ENCODE measurements at regions not wholly inside any gene's neighbourhood (a gene's known extent, or its start where the extent isn't known, plus 50 kb on each side); places are given as distances from the start of the nearest gene placed in this dataset.

DNA sequence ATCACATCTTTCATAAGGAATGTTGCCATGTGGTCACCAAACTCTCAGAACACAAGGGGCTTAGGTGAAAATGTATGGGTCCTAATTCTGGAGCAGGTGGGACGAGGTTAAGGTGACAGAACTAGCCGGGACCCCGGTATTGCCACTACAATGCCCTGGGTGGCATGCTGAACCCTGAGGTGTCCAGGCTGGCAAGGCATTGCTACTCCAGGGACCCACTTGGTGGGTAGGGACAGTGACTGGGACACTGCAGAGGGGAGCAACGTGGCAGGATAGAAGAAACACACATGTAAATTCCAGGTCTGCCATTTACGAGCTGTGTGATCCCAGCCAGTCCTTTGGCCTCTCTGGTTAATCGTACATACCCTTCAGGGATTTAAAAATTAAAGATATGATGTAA is 206.9 kb upstream of the MVB12B start:
- no peak overlapping the region for H2AFZ ChIP-seq (ENCODE audit: low read depth, low read length)
- DNase-seq, result no peak
- no peaks in the 10 kb centered on the region for H3K79me1 ChIP-seq (replicated peaks; ENCODE audit: low read length, poor library complexity, severe bottlenecking)
- H3K27ac ChIP-seq (ENCODE audit: low read length, poor library complexity, severe bottlenecking), result no peak overlapping the region
- no peak overlapping the region for H3K4me3 ChIP-seq (ENCODE audit: insufficient read depth in 1 of 2, low read depth in 1 of 2, low read length in 2 of 2)
- H2BK120ac ChIP-seq (ENCODE audit: low read depth, low read length), result no peak overlapping the region
- peaks cover 8% of the 10 kb centered on the region for H3K9me3 ChIP-seq (ENCODE audit: control insufficient read depth, low read length)
- no peak overlapping the region for H2BK5ac ChIP-seq (ENCODE audit: low read depth, low read length, poor library complexity, severe bottlenecking)
- H3K36me3 ChIP-seq (ENCODE audit: control insufficient read depth in 1 of 2, insufficient read depth in 2 of 2, low read depth in 1 of 2, low read length in 2 of 2), result no peaks in the 10 kb centered on the region
- no peak overlapping the region for H3K14ac ChIP-seq (ENCODE audit: low read length in 2 of 2)
- WGBS, result 71% methylated on average over 6 of the region's 6 CpGs
- H3K27me3 ChIP-seq (ENCODE audit: control insufficient read depth in 1 of 2, insufficient read depth in 1 of 2, low read length in 2 of 2), result peaks cover 19 to 60% of the 10 kb centered on the region in 2 experiments
- no peak overlapping the region for H2BK12ac ChIP-seq (ENCODE audit: low read length in 2 of 2)
- H2AK5ac ChIP-seq (ENCODE audit: low read length, severe bottlenecking), result no peak overlapping the region
- no peak overlapping the region for H3K18ac ChIP-seq (ENCODE audit: low read depth in 1 of 2, low read length in 2 of 2)
- H3K4ac ChIP-seq (ENCODE audit: low read depth in 1 of 2, low read length in 2 of 2), result no peak overlapping the region
- no peak overlapping the region for H3K23ac ChIP-seq (ENCODE audit: low read length in 2 of 2)
- no peak overlapping the region for H2BK15ac ChIP-seq (ENCODE audit: low read depth, poor library complexity, severe bottlenecking)
- no peak overlapping the region for H4K91ac ChIP-seq (ENCODE audit: low read length)
- H4K8ac ChIP-seq (ENCODE audit: low read length), result no peak overlapping the region
- no peak overlapping the region for H3K4me2 ChIP-seq (ENCODE audit: low read length, poor library complexity, severe bottlenecking)
- H3K9ac ChIP-seq (ENCODE audit: low read length), result no peak overlapping the region
- no peaks in the 10 kb centered on the region for H3K4me1 ChIP-seq (ENCODE audit: control insufficient read depth, insufficient read depth, low read depth, low read length)

DNA sequence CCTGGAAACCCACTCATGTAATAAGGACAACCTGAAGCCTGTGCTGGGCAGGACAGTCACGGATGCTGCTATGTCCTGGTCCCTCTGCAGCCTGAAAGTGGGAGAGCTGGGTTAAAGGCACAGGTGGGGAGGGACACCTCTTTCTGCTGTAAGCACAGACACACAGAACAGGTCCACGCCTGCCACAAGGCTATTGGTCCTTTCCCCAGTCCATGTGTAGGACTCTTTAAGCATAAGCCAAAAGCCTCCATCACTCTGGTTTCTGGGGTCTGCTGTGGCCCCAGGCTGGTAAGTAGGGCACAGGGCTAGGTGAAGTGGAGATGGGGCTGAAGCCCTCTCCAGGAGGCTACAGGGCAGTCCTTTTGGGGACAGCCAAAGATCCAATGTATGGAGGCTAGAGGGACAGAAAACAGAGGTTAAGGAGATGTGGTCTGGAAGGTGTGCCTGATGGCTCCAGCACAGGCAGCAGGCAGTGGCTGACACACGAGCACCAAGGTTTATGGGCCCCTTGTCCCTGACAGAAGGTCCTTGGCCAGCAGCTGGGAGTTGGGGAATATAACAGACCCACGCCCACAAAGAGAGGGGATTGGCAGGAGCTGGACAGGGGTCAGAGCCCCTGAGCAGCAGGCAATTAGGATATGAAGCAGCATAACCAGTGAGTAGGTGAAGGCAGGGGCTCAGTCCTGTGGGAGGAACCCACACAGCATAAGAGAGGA is 203.6 kb upstream of the MVB12B start:
- Histone ChIP-seq H2BK120ac (ENCODE audit: low read depth, low read length) (no peak overlapping the region), H3K79me1 (replicated peaks; ENCODE audit: low read length, poor library complexity, severe bottlenecking) (no peaks in the 10 kb centered on the region), H2AK5ac (ENCODE audit: low read length, severe bottlenecking) (no peak overlapping the region), H3K27me3 (ENCODE audit: control insufficient read depth in 1 of 2, insufficient read depth in 1 of 2, low read length in 2 of 2) (peaks cover 40 to 58% of the 10 kb centered on the region in 2 experiments), H3K4me2 (ENCODE audit: low read length, poor library complexity, severe bottlenecking) (no peak overlapping the region), H3K4ac (ENCODE audit: low read depth in 1 of 2, low read length in 2 of 2) (no peak overlapping the region), H3K23ac (ENCODE audit: low read length in 2 of 2) (no peak overlapping the region), H3K27ac (ENCODE audit: low read length, poor library complexity, severe bottlenecking) (no peak overlapping the region), H4K91ac (ENCODE audit: low read length) (no peak overlapping the region), H2BK5ac (ENCODE audit: low read depth, low read length, poor library complexity, severe bottlenecking) (no peak overlapping the region), H3K4me3 (ENCODE audit: insufficient read depth in 1 of 2, low read depth in 1 of 2, low read length in 2 of 2) (no peak overlapping the region), H3K14ac (ENCODE audit: low read length in 2 of 2) (no peak overlapping the region), H4K8ac (ENCODE audit: low read length) (no peak overlapping the region), H2AFZ (ENCODE audit: low read depth, low read length) (no peak overlapping the region), H3K4me1 (ENCODE audit: control insufficient read depth, insufficient read depth, low read depth, low read length) (no peaks in the 10 kb centered on the region), H2BK12ac (ENCODE audit: low read length in 2 of 2) (no peak overlapping the region), H3K9me3 (ENCODE audit: control insufficient read depth, low read length) (peaks cover 8% of the 10 kb centered on the region), H3K9ac (ENCODE audit: low read length) (no peak overlapping the region), H3K18ac (ENCODE audit: low read depth in 1 of 2, low read length in 2 of 2) (no peak overlapping the region), H3K36me3 (ENCODE audit: control insufficient read depth in 1 of 2, insufficient read depth in 2 of 2, low read depth in 1 of 2, low read length in 2 of 2) (no peaks in the 10 kb centered on the region), H2BK15ac (ENCODE audit: low read depth, poor library complexity, severe bottlenecking) (no peak overlapping the region)
- 76% methylated on average over 3 of the region's 4 CpGs for WGBS
- DNase-seq, result no peak

DNA sequence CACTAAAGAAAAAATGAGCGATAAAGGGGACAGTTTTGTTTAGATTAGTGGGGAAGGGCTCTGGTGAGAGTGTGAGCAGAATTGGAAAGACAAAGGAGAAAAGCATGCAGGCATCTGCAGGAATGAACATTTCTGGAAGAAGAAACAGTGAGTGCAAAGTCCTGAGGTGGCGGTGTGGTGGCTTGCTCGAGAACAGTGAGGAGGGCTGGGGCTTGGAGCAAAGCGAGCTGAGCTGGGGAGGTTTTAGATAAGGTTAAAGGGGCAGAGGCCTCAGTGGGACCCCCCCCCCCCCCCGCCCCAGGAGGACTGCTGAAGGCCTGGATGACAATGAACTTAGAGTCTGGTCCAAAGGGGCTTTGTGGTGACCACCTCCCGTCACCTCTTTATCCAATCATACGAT is 202.7 kb upstream of the MVB12B start:
- H3K18ac ChIP-seq (ENCODE audit: low read depth in 1 of 2, low read length in 2 of 2), result no peak overlapping the region
- WGBS, result 64% methylated on average over 5 of the region's 7 CpGs
- H2BK12ac ChIP-seq (ENCODE audit: low read length in 2 of 2), result no peak overlapping the region

DNA sequence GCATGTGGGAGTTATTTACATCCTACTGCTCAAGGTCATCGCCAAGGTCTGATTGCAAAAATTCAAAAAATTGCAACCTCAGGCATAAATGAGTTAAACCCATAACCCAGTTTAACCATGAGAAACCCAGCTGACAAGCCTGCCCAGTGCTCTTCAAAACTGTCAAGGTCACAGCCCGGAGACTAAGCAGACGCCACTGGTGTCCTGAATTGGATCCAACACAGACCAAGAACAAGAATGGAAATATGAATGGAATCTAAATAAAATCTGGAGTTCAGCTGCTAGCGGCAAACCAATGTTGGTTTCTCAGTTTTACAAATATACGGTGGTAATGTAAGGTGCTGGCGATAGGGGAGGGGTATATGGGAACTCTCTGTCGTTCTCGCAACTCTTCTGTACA is 201.5 kb upstream of the MVB12B start:
- Histone ChIP-seq H3K27me3 (ENCODE audit: control insufficient read depth in 1 of 2, insufficient read depth in 1 of 2, low read length in 2 of 2) (peaks cover 48 to 63% of the 10 kb centered on the region in 2 experiments), H2AFZ (ENCODE audit: low read depth, low read length) (no peak overlapping the region), H3K4me2 (ENCODE audit: low read length, poor library complexity, severe bottlenecking) (no peak overlapping the region), H2AK5ac (ENCODE audit: low read length, severe bottlenecking) (no peak overlapping the region), H3K9me3 (ENCODE audit: control insufficient read depth, low read length) (peaks cover 8% of the 10 kb centered on the region), H4K91ac (ENCODE audit: low read length) (no peak overlapping the region), H2BK15ac (ENCODE audit: low read depth, poor library complexity, severe bottlenecking) (no peak overlapping the region), H3K36me3 (ENCODE audit: control insufficient read depth in 1 of 2, insufficient read depth in 2 of 2, low read depth in 1 of 2, low read length in 2 of 2) (no peaks in the 10 kb centered on the region), H2BK12ac (ENCODE audit: low read length in 2 of 2) (no peak overlapping the region), H3K9ac (ENCODE audit: low read length) (no peak overlapping the region), H3K14ac (ENCODE audit: low read length in 2 of 2) (no peak overlapping the region), H3K4me3 (ENCODE audit: insufficient read depth in 1 of 2, low read depth in 1 of 2, low read length in 2 of 2) (no peak overlapping the region), H3K4me1 (ENCODE audit: control insufficient read depth, insufficient read depth, low read depth, low read length) (no peaks in the 10 kb centered on the region), H2BK120ac (ENCODE audit: low read depth, low read length) (no peak overlapping the region), H3K18ac (ENCODE audit: low read depth in 1 of 2, low read length in 2 of 2) (no peak overlapping the region), H3K23ac (ENCODE audit: low read length in 2 of 2) (no peak overlapping the region), H3K4ac (ENCODE audit: low read depth in 1 of 2, low read length in 2 of 2) (no peak overlapping the region), H4K8ac (ENCODE audit: low read length) (no peak overlapping the region), H3K27ac (ENCODE audit: low read length, poor library complexity, severe bottlenecking) (no peak overlapping the region), H2BK5ac (ENCODE audit: low read depth, low read length, poor library complexity, severe bottlenecking) (no peak overlapping the region), H3K79me1 (replicated peaks; ENCODE audit: low read length, poor library complexity, severe bottlenecking) (no peaks in the 10 kb centered on the region)
- WGBS, result 53% methylated on average over 5 of the region's 8 CpGs
- peak; percentile 17 for DNase-seq

More for the DNA sequence above, 202.7 kb upstream of the MVB12B start:
- Histone ChIP-seq H2AK5ac (ENCODE audit: low read length, severe bottlenecking) (no peak overlapping the region), H3K23ac (ENCODE audit: low read length in 2 of 2) (no peak overlapping the region), H2BK15ac (ENCODE audit: low read depth, poor library complexity, severe bottlenecking) (no peak overlapping the region), H3K14ac (ENCODE audit: low read length in 2 of 2) (no peak overlapping the region), H3K27ac (ENCODE audit: low read length, poor library complexity, severe bottlenecking) (no peak overlapping the region), H3K4me2 (ENCODE audit: low read length, poor library complexity, severe bottlenecking) (no peak overlapping the region), H3K4me3 (ENCODE audit: insufficient read depth in 1 of 2, low read depth in 1 of 2, low read length in 2 of 2) (no peak overlapping the region), H3K79me1 (replicated peaks; ENCODE audit: low read length, poor library complexity, severe bottlenecking) (no peaks in the 10 kb centered on the region), H2BK120ac (ENCODE audit: low read depth, low read length) (no peak overlapping the region), H3K4ac (ENCODE audit: low read depth in 1 of 2, low read length in 2 of 2) (no peak overlapping the region), H4K8ac (ENCODE audit: low read length) (no peak overlapping the region), H2BK5ac (ENCODE audit: low read depth, low read length, poor library complexity, severe bottlenecking) (no peak overlapping the region), H4K91ac (ENCODE audit: low read length) (no peak overlapping the region), H3K27me3 (ENCODE audit: control insufficient read depth in 1 of 2, insufficient read depth in 1 of 2, low read length in 2 of 2) (peaks cover 46 to 65% of the 10 kb centered on the region in 2 experiments), H2AFZ (ENCODE audit: low read depth, low read length) (no peak overlapping the region), H3K9me3 (ENCODE audit: control insufficient read depth, low read length) (peaks cover 8% of the 10 kb centered on the region), H3K9ac (ENCODE audit: low read length) (no peak overlapping the region), H3K4me1 (ENCODE audit: control insufficient read depth, insufficient read depth, low read depth, low read length) (no peaks in the 10 kb centered on the region), H3K36me3 (ENCODE audit: control insufficient read depth in 1 of 2, insufficient read depth in 2 of 2, low read depth in 1 of 2, low read length in 2 of 2) (no peaks in the 10 kb centered on the region)
- no peak for DNase-seq

All from mesenchymal stem cell (in vitro differentiated cells and primary cell).